Astrocyte of the spinal cord (primary cell): ENCODE measurements at regions not wholly inside any gene's neighbourhood (a gene's known extent, or its start where the extent isn't known, plus 50 kb on each side); places are given as distances from the start of the nearest gene placed in this dataset.
A peak's percentile ranks its signal among the peaks of the same experiment; 100 is the strongest.

ENCODE experiments used
- DNase-seq: peaks from one replicate; pipeline ENCODE4 v3.0.0; 2011; ENCODE audit warnings: low read depth, low spot score
- H3K4me3 ChIP-seq: 2 replicates; pipeline ENCODE4 v1.5.1; 2011; ENCODE audit warnings: low read depth, mild to moderate bottlenecking, low read length, moderate library complexity
- in situ Hi-C: cut with HindIII; loops from 2 replicates; pipeline ENCODE4 v1.10.0; 2017; ENCODE audit warnings: low sequenced_read_pairs
- TF ChIP-seq, protein P1 (sequence below): IDR thresholded peaks from 2 replicates; pipeline ENCODE4 v1.5.1; 2012; ENCODE audit warnings: low read depth, mild to moderate bottlenecking, low read length, inconsistent platforms

DNA sequence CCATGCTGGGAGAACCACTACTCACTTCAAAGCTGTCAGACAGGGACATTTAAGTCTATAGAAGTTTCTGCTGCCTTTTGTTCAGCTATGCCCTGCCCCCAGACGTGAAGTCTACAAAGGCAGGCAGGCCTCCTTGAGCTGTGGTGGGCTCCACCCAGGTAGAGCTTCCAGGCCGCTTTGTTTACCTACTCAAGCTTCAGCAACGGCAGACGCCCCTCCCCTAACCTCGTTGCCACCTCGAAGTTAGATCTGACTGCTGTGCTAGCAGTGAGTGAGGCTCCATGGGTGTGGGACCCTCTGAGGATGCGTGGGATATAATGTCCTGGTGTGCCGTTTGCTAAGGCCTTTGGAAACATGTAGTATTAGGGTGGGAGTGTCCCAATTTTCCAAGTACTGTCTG lies 276.7 kb downstream of the ZIC4 start:
- in situ Hi-C loops = no loop called here
- H3K4me3 ChIP-seq = no peak overlapping the region
- no peak for DNase-seq
- TF ChIP-seq, protein P1, sequence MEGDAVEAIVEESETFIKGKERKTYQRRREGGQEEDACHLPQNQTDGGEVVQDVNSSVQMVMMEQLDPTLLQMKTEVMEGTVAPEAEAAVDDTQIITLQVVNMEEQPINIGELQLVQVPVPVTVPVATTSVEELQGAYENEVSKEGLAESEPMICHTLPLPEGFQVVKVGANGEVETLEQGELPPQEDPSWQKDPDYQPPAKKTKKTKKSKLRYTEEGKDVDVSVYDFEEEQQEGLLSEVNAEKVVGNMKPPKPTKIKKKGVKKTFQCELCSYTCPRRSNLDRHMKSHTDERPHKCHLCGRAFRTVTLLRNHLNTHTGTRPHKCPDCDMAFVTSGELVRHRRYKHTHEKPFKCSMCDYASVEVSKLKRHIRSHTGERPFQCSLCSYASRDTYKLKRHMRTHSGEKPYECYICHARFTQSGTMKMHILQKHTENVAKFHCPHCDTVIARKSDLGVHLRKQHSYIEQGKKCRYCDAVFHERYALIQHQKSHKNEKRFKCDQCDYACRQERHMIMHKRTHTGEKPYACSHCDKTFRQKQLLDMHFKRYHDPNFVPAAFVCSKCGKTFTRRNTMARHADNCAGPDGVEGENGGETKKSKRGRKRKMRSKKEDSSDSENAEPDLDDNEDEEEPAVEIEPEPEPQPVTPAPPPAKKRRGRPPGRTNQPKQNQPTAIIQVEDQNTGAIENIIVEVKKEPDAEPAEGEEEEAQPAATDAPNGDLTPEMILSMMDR = no peak

DNA sequence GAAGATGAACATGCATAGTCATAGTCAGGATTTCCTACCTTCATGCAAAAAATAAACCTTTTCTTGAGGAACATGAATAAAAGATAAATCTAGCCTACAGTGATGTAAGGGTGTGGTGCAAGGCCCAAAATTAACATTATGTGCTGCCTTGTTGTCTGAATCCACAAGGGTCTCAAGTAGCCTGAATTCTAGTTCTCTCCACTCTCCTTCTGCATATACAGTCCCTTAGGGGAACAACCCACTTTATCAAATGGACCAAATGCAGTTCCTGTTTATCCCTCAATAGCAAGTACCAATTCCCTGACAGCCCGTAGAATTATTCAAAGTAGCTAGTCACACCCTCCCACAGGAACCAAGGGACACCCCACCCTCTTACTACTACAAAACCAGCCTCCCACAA lies 284.0 kb downstream of the ZIC4 start:
- in situ Hi-C loops = no loop called here
- DNase-seq = no peak
- TF ChIP-seq, protein P1 = no peak
- no peak overlapping the region for H3K4me3 ChIP-seq

DNA sequence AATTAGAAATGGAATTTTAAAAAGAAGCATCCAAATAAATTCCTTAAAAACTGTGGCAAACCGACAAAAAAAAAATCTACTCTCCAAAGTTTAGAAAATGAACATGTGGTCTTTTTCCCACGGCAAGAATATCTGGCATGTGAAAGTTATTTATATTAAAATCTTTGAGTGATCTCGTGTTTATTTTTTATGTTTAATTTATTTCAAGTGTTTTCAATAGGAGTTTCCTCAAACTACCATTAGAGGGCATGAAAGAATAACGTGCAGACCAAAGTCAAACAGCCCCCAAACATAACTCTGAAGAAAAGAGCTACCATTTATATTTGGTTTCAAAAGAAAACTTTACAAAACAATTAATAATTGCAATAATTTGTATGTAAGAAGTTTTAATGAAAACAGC lies 286.4 kb downstream of the ZIC4 start:
- in situ Hi-C loops = no loop called here
- no peak overlapping the region for H3K4me3 ChIP-seq
- peak; percentile 65 for DNase-seq
- TF ChIP-seq, protein P1 = peak; percentile 62

DNA sequence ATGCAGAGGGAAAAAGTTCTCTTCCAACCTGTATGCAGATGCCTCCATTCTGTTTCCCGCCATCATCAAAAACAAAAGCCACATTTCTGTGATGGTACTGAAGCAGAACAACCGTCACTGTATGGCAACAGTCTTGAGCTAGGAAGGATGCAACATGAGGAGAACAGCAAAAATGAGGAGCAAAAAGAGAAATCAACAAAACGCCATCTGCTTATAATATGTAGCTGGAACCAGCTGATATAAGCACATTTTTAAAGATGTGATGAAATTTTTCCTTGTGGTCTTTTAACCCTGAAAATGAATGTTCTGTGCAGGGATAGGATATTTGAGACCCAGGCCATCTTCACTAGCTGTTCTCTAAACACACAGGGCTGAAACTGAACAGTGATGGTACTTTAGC lies 287.0 kb downstream of the ZIC4 start:
- H3K4me3 ChIP-seq = no peak overlapping the region
- in situ Hi-C loops = no loop called here
- peak; percentile 32 for DNase-seq
- TF ChIP-seq, protein P1 = no peak

DNA sequence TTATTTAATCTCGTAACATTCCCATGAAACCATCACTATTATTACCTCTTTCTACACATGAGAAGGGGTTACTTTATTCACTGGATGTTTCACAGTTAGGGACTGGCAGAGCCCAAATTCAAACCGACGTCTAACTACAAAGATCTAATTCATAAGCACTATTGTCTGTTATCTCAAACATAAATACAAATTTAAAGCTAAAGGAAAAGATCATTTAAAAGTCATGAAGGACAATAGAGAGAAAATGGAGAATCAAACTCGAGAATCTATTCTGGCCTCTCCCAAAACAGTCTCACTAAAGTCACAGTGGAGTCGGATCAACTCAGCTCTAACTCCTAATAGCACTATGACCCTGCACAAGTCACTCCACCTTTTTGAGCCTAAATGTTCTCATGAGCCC lies 287.7 kb downstream of the ZIC4 start:
- no peak for DNase-seq
- in situ Hi-C loops = no loop called here
- H3K4me3 ChIP-seq = no peak overlapping the region
- TF ChIP-seq, protein P1 = no peak

DNA sequence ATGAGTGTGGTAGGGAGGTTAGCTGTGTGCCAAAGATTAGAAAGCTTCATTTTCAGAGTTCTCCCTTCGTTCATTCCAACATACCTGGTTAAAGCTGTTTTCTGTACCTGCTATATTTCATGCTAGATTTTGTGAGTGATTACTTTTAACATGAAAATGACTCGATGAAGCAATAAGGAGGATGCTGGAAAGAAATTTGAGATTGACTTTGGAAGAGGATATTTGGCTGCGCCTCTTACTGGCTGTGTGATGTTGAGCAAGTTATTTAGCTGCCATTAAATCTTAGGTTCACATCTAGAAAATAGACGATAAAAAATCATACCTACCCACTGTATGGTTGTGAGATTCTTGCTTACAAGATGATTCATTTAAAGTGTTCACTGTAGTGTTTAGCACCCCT lies 288.7 kb downstream of the ZIC4 start:
- no peak overlapping the region for H3K4me3 ChIP-seq
- TF ChIP-seq, protein P1 = no peak
- in situ Hi-C loops = no loop called here
- no peak for DNase-seq
